Testis (tissue), 2 donors: ENCODE measurements at regions not wholly inside any gene's neighbourhood (a gene's known extent, or its start where the extent isn't known, plus 50 kb on each side); places are given as distances from the start of the nearest gene placed in this dataset.

Source experiments
- POLR2A ChIP-seq: fragments of 450-650 bp; IDR thresholded peaks from one replicate; pipeline ENCODE4 v1.6.1; 2017; ENCODE audit warnings: antibody characterized with exemption, mild to moderate bottlenecking, moderate library complexity
- TF ChIP-seq, protein P1 (sequence below), 3 experiments: fragments of 450-650 bp in 2 of 3; fragments of 200-600 bp in 1 of 3; sonication (generic) in 1 of 3; IDR thresholded peaks; one replicate each; pipeline ENCODE4 v1.5.1; 2016 to 2019; ENCODE audit warnings: antibody characterized with exemption in 3 of 3, mild to moderate bottlenecking in 2 of 3, moderate library complexity in 1 of 3

DNA sequence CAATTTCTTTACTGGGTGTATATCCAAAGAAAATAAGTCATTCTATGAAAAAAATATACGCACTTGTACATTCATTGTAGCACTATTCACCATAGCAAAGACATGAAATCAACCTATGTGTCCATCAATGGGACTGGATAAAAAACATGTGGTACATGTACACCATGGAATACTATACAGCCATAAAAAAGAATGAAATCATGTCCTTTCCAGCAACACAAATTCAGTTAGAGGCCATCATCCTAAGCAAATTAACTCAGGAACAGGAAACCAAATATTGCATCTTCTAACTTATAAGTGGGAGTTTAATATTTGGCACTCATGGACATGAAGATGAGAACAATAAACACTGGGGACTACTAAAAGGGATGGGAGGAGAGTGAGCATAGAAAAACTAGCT is 325.7 kb downstream of the TGFB2 start:
- TF ChIP-seq, protein P1, sequence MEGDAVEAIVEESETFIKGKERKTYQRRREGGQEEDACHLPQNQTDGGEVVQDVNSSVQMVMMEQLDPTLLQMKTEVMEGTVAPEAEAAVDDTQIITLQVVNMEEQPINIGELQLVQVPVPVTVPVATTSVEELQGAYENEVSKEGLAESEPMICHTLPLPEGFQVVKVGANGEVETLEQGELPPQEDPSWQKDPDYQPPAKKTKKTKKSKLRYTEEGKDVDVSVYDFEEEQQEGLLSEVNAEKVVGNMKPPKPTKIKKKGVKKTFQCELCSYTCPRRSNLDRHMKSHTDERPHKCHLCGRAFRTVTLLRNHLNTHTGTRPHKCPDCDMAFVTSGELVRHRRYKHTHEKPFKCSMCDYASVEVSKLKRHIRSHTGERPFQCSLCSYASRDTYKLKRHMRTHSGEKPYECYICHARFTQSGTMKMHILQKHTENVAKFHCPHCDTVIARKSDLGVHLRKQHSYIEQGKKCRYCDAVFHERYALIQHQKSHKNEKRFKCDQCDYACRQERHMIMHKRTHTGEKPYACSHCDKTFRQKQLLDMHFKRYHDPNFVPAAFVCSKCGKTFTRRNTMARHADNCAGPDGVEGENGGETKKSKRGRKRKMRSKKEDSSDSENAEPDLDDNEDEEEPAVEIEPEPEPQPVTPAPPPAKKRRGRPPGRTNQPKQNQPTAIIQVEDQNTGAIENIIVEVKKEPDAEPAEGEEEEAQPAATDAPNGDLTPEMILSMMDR (IDR thresholded peaks at IDR 0.05), result no peak
- TF ChIP-seq POLR2A, result no peak
